Erythroblast (primary cell): ENCODE measurements at regions not wholly inside any gene's neighbourhood (a gene's known extent, or its start where the extent isn't known, plus 50 kb on each side); places are given as distances from the start of the nearest gene placed in this dataset.

ENCODE experiments used
- GATA1 ChIP-seq: IDR thresholded peaks from 2 replicates; pipeline ENCODE4 v1.6.1; 2011; ENCODE audit warnings: low read depth, mild to moderate bottlenecking, control low read depth, low read length, moderate library complexity
- POLR2A ChIP-seq: IDR thresholded peaks from 2 replicates; pipeline ENCODE4 v1.6.1; 2011; ENCODE audit warnings: mild to moderate bottlenecking, low read length

- TF ChIP-seq POLR2A (no peak), GATA1 (no peak)
These were observed 176.7 kb upstream of the PPP2R2B start for GRCh38 chr5:147055089-147055826.
